Loucy (cell line): ENCODE measurements at regions not wholly inside any gene's neighbourhood (a gene's known extent, or its start where the extent isn't known, plus 50 kb on each side); places are given as distances from the start of the nearest gene placed in this dataset.

Experiments
- EZH2phosphoT487 ChIP-seq: fragments of 200-600 bp; IDR thresholded peaks from 2 replicates; pipeline ENCODE4 v1.6.1; 2018; ENCODE audit warnings: antibody characterized with exemption, mild to moderate bottlenecking, moderate library complexity, borderline replicate concordance
- TF ChIP-seq, protein P1 (sequence below): fragments of 200-600 bp; sonication (generic); conservative IDR thresholded peaks from 2 replicates; pipeline ENCODE4 v1.5.1; 2014; ENCODE audit warnings: mild to moderate bottlenecking, antibody characterized with exemption, low read length

DNA sequence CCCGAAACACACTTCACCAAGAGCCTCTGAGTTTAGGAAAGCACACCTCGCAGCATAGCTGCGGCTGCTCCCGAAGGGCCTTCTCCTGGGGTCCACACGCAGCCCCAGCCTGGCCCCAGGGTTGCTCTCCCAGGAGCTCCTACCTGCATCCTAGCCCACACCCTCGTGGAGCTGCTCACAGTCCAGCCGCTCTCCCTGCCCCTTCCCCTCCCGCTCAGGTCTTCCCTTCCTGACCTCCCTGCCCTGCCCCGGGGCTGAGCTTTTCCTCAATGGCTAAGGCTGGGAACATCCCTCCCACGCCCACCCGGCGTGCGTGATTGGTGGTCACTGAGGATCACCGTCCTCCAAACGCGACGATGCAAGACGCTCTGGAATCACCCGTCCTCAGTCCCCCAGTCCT, 205.8 kb downstream of the FNDC1 start:
- TF ChIP-seq, protein P1, sequence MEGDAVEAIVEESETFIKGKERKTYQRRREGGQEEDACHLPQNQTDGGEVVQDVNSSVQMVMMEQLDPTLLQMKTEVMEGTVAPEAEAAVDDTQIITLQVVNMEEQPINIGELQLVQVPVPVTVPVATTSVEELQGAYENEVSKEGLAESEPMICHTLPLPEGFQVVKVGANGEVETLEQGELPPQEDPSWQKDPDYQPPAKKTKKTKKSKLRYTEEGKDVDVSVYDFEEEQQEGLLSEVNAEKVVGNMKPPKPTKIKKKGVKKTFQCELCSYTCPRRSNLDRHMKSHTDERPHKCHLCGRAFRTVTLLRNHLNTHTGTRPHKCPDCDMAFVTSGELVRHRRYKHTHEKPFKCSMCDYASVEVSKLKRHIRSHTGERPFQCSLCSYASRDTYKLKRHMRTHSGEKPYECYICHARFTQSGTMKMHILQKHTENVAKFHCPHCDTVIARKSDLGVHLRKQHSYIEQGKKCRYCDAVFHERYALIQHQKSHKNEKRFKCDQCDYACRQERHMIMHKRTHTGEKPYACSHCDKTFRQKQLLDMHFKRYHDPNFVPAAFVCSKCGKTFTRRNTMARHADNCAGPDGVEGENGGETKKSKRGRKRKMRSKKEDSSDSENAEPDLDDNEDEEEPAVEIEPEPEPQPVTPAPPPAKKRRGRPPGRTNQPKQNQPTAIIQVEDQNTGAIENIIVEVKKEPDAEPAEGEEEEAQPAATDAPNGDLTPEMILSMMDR: no peak
- no peak for TF ChIP-seq EZH2phosphoT487
